Eye (tissue), 1 donor: ENCODE measurements at regions not wholly inside any gene's neighbourhood (a gene's known extent, or its start where the extent isn't known, plus 50 kb on each side); places are given as distances from the start of the nearest gene placed in this dataset.

Source experiments
- DNase-seq: peaks from one replicate; pipeline ENCODE4 v3.0.0-alpha.2; 2015

DNA sequence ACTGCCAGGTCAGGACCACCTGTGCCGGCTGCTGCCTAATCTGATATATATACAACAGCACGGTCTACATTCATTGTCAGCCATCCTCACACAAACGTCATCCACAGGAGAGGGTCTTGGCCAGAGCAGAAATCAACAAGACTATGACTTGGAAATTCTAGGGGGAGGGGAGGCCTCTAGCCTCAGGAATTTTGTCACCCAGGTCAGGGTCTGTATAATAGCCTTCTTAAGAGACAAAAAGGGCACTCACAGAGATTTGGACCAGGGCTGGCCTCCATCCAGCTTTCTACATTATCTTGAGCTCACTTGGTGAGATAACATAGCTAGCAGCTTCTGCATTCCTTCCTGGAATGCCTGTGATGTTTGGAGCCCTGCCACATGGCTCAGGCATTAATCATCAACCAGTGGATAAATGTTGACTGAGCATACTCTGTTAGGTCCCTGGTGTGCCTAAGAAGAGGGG, 50.4 kb upstream of the CTIF start:
- DNase-seq: peak; percentile 61

DNA sequence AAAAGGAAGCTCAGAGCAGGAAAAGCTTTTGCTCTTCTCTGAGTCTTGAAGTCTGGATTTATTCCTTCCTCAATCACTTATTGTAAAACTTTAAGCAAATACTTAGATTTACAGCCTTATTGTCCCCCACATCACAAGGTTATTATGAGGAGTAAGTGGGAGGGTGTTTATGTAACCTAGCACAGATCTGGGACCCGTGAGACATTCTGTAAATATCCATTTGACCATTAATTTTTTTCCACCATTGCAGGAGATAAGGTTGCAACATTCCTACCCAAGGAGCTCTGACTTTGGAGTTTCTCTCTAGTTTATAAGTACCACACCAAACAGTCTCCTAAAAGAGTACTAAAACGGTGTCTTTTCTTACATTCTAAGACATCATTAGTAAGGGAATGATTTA, 52.1 kb upstream of the CTIF start:
- no peak for DNase-seq

DNA sequence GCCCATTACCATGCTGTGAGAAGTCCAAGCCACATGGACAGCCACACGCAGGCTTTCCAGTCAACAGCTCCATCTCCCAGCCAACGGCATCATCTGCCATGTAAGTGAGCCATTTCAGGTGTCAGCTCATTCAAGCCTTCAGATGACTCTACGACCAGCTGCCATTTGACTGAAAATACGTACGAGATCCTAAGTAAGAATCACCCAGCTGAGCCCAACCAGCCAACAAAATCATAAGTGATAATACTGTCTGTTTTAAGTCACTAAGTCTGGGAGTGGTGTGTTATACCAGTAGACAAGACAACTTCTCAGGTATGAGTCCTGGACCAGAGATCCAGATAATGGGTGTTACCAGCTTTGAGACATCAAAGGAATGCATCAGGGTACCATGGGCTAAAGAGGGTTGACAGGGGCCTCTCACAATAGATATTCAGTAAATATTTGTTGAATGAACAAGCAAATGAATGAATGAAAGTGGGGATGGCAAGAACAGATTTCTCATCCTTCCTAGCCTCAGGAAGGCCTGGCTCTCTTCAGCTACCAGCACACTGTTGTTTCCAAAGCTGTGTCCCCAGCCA, 52.9 kb upstream of the CTIF start:
- DNase-seq: no peak

DNA sequence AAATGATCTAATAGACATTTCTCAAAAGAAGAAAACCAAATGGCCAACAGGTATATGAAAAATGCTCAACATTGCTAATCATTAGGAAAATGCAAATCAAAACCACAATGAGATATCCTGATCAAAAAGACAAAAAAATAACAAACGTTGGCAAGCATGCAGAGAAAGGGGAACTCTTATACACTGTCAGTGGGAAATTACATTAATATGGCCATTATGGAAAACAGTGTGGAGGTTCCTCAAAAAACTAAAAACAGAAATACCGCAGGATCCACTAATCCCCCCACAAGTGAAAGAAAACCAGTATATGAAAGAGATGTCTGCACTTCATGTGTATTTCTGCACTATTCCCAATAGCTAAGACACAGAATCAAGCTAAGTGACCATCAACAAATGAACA, 57.7 kb upstream of the CTIF start:
- DNase-seq: no peak

DNA sequence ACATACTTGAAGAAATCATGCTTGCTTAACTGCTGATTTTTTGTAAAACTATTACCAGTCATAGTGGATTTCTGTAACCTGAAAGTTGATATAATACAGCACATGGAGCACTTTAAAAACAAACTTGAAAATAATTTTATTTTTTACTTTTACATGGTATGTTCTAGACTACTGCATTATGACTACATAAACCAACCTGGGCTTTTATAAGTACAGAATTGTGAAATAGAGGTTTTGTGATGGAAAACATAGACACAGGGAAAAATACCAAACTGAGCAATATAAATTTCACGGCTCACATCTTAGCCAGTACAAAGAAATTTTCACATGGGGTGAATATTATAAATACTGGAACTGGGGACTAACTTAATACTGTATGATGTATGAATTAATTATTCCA, 59.3 kb upstream of the CTIF start:
- no peak for DNase-seq

DNA sequence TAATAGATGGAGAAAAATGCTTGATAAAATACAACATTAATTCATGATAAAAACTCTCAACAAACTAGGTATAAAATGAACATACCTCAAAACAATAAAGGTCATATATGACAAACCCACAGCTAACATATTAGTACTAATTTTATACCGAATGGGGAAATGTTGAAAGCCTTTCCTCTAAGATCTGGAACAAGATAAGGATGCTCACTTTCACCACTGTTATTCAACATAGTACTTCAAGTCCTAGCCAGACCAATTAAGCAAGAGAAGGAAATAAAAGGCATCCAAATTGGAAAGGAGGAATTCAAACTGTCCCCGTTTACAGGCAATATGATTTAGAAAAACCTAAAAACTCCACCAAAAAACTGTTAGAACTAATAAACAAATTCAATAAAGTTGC, 61.5 kb upstream of the CTIF start:
- DNase-seq: no peak

DNA sequence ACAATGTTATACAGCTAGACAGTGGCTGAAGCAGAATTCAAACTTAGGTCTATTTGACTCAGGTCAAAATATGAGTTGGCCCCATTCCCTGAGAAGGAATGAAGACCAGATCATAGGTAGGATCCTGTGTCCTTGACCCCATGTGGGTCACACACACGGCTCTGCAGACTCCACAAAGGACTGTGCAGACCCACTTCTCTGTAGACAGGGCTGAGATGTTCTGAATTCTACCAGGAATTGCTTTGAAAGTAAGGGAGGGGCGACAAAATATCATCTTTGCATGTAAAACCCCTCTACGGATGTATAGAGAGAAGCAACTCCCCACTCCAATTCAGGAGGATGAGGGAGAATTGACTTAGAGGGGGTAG, 62.3 kb upstream of the CTIF start:
- DNase-seq: no peak

DNA sequence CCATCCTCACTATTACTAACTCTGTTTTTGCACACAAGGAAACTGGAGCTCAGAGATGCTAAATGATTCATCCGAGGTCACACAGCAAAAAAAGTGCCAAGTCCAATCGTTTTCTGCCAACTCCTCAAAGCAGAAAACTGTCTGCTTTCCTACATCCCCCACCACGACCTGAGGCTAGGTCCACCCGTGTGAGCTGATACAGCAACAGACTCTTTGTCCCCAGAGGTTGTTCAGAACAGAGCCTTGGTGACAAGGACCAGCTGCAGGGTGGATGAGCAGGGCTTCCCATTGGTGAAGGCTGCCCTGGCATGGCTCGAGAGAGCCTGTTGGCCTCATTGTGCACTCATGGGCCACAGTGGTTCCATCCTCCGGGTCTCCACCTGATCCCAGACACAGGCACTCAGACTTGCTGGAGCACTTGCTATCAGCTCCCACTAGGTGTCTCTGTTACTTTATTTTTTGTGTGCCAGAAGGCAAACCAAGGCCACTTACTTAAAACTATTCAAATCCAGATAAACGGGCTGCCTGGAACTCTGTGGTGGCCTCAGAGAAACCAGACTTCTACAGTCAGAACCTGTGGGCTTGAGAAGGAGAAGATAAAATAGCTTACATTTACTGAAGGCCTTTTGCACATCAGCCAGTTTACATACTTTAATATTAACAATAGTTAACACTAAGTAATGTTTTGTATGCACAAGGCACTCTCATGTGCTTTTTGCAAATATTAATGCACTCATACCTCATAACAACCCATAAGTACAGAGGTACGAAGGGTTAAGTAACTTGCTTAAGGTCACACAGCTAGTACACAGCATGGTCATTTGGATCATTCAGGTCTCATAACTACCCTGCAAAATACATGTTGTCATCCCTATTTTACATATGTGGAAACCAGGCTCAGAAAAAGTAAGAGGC, 62.9 kb upstream of the CTIF start:
- peak; percentile 89 for DNase-seq

DNA sequence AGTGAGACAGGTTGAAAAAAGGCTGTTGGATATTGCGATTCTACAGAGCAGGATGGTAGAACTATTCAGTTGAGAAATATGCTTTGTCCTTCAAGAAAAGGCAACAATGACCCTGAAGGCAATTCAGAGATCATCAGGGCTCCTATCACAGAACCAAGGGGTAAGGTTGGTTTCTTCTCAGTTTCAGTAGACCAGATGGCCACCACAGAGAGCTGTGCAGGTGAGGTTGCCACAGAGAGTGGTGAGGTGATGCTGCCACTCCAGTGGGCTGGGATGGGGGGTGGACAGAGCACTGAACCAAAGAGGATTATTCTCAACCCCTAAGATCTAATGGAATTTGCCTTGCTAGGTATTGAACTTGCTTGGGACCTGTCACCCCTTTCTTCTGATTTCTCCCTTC, 64.6 kb upstream of the ZBTB7C start:
- DNase-seq: no peak

DNA sequence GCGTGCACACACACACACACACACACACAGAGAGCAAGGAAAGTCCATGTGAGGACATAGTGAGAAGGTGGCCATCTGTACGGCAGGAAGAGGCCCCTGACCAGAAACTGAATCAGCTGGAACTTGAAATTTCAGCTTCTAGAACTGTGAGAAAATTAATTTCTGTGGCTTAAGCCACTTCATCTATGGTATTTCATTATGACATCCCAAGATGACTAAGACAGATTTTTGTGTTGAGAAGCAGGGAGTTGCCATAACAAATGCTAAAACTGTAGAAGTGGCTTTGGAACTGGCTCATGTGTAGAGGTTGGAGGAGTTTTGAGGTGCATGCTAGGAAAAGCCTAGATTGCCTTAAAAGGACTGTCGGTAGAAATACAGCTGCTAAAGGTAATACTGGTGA, 63.4 kb upstream of the ZBTB7C start:
- no peak for DNase-seq

DNA sequence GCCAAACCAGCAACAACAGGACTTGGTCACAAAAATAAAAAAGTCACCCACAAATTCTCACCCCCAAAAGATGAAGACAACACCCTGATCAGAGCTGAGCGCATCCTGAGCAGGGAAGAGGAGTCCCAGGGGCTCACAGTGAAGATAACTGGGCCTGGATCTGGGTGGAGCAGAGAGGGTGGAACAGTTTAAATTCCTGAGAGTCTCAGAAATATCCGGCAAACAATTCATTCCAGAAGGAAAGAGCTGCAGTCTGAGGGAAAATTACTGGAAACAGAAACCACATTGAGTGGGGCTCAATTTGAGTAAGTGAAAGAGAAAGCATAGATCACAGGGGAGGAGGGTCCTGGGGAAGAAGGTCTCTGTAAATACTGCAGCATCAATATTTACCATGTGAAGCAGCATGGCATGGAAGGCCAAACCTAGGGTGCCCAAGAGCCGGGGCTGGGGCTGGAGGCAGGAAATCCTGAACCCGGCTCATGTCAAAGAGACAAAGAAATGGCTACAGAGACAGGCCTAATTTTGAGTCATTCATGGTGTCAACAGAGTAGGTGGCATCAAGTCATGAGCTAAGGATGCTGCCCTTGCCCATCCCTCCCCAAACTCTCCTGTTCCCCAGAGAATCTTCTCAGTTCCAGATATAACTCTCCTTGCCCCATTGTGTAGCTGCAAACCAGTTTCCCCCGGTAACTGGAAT, 61.4 kb upstream of the ZBTB7C start:
- no peak for DNase-seq

DNA sequence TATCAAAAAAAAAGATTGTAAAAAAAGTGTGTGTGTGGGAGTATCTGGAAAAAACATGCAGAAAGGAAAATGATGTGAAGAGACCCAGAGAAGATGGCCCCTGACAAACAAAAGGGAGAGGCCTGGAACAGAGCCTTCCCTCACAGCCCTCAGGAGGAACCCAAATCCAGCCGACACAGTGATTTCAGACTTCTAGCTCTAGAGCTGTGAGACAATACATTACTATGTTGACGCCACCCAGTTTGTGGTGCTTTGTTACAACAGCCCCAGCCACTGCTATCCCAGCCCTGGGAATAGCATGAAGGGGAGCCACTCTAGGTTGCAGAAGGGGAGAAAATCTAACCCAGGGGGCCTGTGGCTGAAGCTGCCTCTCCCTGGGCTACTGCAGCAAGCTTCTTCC, 59.0 kb upstream of the ZBTB7C start:
- no peak for DNase-seq

DNA sequence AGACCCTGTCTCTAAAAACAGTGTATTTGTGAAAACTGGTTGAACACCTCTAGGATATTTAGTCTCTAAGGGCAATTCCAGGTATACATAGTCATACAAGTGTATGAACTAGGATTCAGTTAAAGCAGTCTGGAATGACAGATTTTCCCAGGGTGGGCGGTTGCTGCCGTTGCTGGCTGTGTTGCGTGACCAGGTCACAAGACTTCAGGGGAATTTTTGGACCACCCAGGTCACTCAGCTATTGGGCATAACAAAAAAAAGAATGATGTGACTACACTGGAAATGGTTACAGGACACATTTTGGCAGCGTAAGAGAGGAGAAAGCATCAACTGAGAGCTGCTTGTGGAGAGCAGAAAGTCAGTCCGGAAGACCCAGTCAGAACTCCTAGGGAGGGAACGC, 58.0 kb upstream of the ZBTB7C start:
- no peak for DNase-seq

DNA sequence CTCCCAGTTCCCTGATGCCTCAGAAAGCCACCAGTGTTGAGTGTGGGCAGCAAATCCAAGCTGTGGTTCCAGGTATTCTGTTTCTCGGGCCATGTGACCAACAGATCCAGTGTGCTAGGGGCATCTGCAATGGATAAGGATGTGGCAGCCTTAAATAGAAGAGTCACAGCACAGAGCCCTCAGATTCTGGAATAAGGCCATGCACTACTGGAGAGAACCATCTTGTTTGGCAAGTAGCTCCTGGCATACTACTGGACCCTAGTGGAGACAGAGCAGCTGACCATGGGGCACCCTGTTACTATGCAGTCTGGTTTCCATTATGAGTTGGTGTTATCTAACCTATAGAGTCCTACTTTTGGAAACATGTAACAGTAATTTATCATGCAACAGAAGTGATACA, 53.3 kb upstream of the ZBTB7C start:
- DNase-seq: no peak

DNA sequence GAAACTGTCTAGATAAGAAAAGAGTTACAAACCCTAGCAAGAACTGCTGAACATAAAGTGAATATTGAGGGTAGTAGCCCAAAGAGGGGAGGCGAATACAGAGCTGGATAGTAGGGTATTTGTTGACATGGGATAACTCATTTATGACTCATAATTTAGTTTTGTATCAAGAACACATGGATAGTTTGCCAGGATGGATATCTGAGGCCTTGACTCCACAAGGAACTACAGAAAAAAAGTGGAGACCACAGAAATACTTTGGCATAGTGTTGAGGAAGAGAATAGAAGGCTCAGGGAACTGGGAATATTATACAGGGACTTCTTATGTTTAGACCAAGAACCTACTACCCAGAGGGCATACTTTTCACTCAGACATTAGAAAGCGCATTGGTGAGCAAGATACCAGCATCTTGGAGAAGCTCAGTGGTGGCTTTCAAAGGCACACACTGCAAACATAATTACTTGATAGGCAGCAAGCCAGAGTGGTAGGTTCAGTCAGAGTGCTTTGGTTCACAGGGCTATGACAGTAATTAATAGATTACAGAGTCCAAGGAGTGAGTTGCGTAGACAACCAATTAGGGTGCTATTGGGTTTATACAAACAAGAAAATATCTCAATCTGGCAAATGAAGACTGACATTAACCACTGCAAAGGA, 51.9 kb upstream of the ZBTB7C start:
- no peak for DNase-seq

DNA sequence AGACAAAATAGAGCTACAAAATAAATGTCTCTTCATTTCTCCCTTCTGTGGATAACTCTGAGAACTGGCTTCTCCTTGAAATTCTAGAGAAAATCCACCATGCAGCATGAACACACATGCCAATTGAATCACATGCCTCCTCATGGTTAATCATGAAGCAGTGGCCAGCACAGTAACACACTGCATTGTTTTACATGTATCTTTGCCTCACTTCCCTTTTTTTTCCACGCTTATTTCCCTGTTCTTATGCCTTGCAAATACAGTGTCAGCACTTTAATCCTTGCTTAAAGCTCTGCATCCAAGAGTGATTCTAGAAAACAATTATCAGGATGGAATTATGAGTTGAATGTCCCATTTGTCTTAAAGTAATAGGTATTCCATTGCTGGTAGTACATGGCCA, 50.3 kb upstream of the ZBTB7C start:
- no peak for DNase-seq

DNA sequence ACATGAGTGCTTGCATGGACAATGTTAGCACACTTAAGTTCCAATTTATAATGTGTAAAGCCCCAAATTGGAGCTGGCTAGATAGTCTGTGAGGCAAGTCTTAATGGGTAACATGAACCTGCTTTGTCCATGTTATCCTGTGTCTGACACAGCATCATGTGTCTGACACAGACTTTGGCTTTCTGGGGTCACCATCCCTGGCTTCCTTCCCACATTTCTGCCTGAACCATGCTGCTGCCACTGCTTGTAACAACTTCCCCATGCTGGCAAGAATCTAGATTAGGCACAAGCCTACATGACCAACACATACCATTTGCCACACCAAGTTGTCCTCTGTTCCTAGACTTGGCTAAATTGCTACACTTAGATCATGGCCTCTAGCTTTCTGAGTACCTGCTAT, 49.8 kb upstream of the ZBTB7C start:
- DNase-seq: no peak
